ENCODE measurements at regions not wholly inside any gene's neighbourhood (a gene's known extent, or its start where the extent isn't known, plus 50 kb on each side); places are given as distances from the start of the nearest gene placed in this dataset.

GRCh38 chr17:77615703-77616253, 342.7 kb upstream of the TNRC6C start:
- TF ChIP-seq CTCF (IDR thresholded peaks at IDR 0.05; ENCODE audit: low read depth, low read length, poor library complexity, severe bottlenecking) (no peak), EZH2phosphoT487 (IDR thresholded peaks at IDR 0.05; ENCODE audit: borderline replicate concordance, low read length) (no peak)
